Kidney (tissue), 13 donors: ENCODE measurements at regions not wholly inside any gene's neighbourhood (a gene's known extent, or its start where the extent isn't known, plus 50 kb on each side); places are given as distances from the start of the nearest gene placed in this dataset.
"Not testable (repeated sequence)": the region's sequence is repeated elsewhere in the genome, so short reads cannot be mapped to it uniquely, and the experiment has no call there.

ENCODE experiments used
- DNase-seq, 5 donors: peaks; one replicate each; pipeline ENCODE4 v3.0.0-alpha.2; 2013 to 2020
- FAIRE-seq: peaks from 2 replicates; lab custom pipeline; 2012; peaks lifted over from hg19 to GRCh38; lab: Jason Lieb, UNC
- H3K27ac ChIP-seq, 2 donors: one replicate each; pipeline ENCODE4 v1.7.0; 2013; ENCODE audit warnings: low read depth in 2 of 2, low read length in 2 of 2, inconsistent platforms in 1 of 2
- H3K27me3 ChIP-seq: one replicate; pipeline ENCODE4 v1.7.1; 2013; ENCODE audit warnings: low read length, inconsistent platforms; ENCODE audit not compliant: control insufficient read depth, insufficient read depth
- H3K36me3 ChIP-seq, 3 donors: one replicate each; pipeline versions ENCODE4 v1.7.0 to v1.7.1; 2013; ENCODE audit warnings: low read length in 3 of 3, control low read depth in 1 of 3, inconsistent platforms in 1 of 3; ENCODE audit not compliant: insufficient read depth in 3 of 3, control insufficient read depth in 2 of 3
- H3K4me1 ChIP-seq, 3 donors: one replicate each; pipeline versions ENCODE4 v1.7.0 to v1.7.1; 2013; ENCODE audit warnings: low read length in 3 of 3, inconsistent platforms in 1 of 3, low read depth in 1 of 3; ENCODE audit not compliant: control insufficient read depth in 2 of 3, insufficient read depth in 2 of 3
- H3K4me3 ChIP-seq, 3 donors: one replicate each; pipeline versions ENCODE4 v1.7.0 to v1.8.1; 2013; ENCODE audit warnings: low read length in 3 of 3, control low read depth in 1 of 3, inconsistent platforms in 1 of 3
- H3K9ac ChIP-seq, 3 donors: one replicate each; pipeline versions ENCODE4 v1.7.0 to v1.7.1; 2013; ENCODE audit warnings: low read length in 3 of 3, control low read depth in 1 of 3, inconsistent platforms in 1 of 3
- H3K9me3 ChIP-seq, 3 donors: one replicate each; pipeline versions ENCODE4 v1.7.0 to v1.7.1; 2013; ENCODE audit warnings: low read length in 3 of 3, control low read depth in 1 of 3, inconsistent platforms in 1 of 3; ENCODE audit not compliant: control insufficient read depth in 2 of 3, insufficient read depth in 1 of 3
- intact Hi-C: fragments of 100-400 bp; cut with DNase I; formaldehyde crosslinking; loops from one replicate; pipeline ENCODE4 v1.11.1; 2022
- TF ChIP-seq, protein P1 (sequence below): IDR thresholded peaks from 3 replicates; pipeline ENCODE4 v1.5.1; 2012; ENCODE audit warnings: mild to moderate bottlenecking, moderate library complexity, borderline replicate concordance; ENCODE audit not compliant: insufficient read depth; ENCODE audit errors: extremely low read depth
- donor health status: control.
- donor health status: control.
- donor health status: control.
- donor health status: control.
- donor health status: control.
- donor health status: DM: yes; HTN: yes; CAD: no.
- donor health status: Normal renal cell carcinoma (clear cell type).

DNA sequence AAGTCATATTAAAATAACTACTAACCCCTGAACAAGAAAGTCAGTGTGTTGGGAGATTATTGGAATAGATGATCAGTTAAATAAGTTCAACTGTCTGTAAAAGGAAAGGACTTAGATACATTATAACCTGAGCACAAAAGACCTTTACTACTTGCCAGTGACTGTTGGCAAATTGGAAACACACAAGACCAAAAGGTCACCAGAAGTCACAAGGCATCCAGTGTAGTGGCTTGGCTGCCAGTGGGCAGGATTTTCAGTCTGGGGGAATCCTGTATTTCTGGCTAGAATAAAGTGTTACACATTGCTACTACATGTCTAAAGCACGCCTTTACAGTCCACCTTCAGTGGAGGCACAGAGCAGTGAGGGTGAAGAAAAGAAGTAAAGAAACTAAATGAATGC lies 108.3 kb upstream of the AR start:
- DNase-seq (no peak), FAIRE-seq (no peak)
- TF ChIP-seq, protein P1, sequence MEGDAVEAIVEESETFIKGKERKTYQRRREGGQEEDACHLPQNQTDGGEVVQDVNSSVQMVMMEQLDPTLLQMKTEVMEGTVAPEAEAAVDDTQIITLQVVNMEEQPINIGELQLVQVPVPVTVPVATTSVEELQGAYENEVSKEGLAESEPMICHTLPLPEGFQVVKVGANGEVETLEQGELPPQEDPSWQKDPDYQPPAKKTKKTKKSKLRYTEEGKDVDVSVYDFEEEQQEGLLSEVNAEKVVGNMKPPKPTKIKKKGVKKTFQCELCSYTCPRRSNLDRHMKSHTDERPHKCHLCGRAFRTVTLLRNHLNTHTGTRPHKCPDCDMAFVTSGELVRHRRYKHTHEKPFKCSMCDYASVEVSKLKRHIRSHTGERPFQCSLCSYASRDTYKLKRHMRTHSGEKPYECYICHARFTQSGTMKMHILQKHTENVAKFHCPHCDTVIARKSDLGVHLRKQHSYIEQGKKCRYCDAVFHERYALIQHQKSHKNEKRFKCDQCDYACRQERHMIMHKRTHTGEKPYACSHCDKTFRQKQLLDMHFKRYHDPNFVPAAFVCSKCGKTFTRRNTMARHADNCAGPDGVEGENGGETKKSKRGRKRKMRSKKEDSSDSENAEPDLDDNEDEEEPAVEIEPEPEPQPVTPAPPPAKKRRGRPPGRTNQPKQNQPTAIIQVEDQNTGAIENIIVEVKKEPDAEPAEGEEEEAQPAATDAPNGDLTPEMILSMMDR: no peak
- Histone ChIP-seq H3K4me1 (no peaks in the 10 kb centered on the region), H3K9me3 (no peaks in the 10 kb centered on the region), H3K9ac (no peak overlapping the region), H3K4me3 (no peak overlapping the region), H3K36me3 (no peaks in the 10 kb centered on the region), H3K27me3 (no peaks in the 10 kb centered on the region), H3K27ac (no peak overlapping the region)
- intact Hi-C loops: no loop called here

DNA sequence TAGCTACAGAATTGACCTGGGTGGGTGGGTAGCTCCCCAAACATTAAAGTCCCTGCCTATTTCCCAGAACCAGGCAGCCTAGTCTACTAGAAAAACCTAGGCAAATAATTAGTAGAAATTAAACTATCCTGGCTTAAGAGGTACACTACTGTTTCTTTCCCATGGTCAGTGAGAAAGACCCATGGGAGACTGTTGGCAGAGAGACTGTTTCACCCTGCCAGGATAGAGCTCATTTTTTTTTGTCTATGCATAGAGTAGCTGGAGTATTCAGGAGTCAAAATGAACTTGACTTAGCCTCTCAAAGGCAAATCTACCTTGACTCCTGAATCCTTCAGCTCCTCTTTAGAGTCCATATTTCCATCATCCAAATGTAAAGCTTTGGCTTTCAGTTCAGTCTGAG lies 107.0 kb upstream of the AR start:
- Histone ChIP-seq H3K36me3 (no peaks in the 10 kb centered on the region), H3K27me3 (no peaks in the 10 kb centered on the region), H3K27ac (no peak overlapping the region), H3K9ac (no peak overlapping the region), H3K4me3 (no peak overlapping the region), H3K9me3 (no peaks in the 10 kb centered on the region), H3K4me1 (no peaks in the 10 kb centered on the region)
- DNase-seq (no peak), FAIRE-seq (no peak)
- intact Hi-C loops: no loop called here
- TF ChIP-seq, protein P1: no peak

DNA sequence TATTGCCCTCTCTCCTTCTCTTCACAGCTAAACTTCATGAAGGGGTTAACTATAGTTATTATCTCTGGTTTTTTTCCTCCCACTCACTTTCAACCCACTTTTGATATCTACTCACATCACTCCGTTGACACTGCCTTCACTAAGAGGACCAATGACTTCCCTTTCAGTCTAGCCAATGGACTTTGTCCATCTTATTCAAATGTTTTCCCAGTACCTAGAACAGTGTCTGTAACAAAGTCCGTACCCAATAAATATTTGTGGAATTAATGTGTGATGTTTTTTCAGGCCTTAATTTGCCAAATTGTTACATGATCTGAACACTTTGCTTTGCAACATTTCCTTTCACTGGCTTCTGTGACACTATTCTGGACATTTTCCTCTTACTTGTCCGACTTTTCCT lies 106.0 kb upstream of the AR start:
- Histone ChIP-seq H3K27me3 (no peaks in the 10 kb centered on the region), H3K4me1 (no peaks in the 10 kb centered on the region), H3K36me3 (no peaks in the 10 kb centered on the region), H3K27ac (no peak overlapping the region), H3K4me3 (no peak overlapping the region), H3K9ac (no peak overlapping the region), H3K9me3 (no peaks in the 10 kb centered on the region)
- DNase-seq (no peak), FAIRE-seq (no peak)
- intact Hi-C loops: no loop called here
- TF ChIP-seq, protein P1: no peak

DNA sequence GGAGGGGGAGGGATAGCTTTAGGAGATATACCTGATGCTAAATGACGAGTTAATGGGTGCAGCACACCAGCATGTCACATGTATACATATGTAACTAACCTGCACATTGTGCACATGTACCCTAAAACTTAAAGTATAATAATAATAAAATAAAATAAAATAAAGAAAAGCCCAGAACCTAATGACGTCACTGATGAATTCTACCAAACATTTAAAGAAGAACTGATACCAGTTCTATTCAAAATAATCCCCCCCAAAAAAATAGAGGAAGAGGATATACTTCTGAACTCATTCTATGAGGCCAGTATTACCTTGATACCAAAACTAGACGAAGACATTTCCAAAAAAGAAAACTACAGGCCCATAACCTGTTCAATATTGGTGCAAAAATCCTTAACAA lies 68.6 kb upstream of the AR start:
- FAIRE-seq, H3K9me3 ChIP-seq, H3K9ac ChIP-seq, DNase-seq, H3K4me1 ChIP-seq, H3K4me3 ChIP-seq, H3K27ac ChIP-seq, intact Hi-C loops, H3K36me3 ChIP-seq, H3K27me3 ChIP-seq: not testable (repeated sequence)
